CD8-positive, alpha-beta memory T cell (primary cell): ENCODE measurements at regions not wholly inside any gene's neighbourhood (a gene's known extent, or its start where the extent isn't known, plus 50 kb on each side); places are given as distances from the start of the nearest gene placed in this dataset.
A peak's percentile ranks its signal among the peaks of the same experiment; 100 is the strongest.

Source experiments
- CTCF ChIA-PET: fragments of 350-600 bp; sonication (Branson Sonifier 250); formaldehyde crosslinking; loops from one replicate; lab custom pipeline; 2021; ENCODE audit warnings: antibody characterized with exemption; lab: Charles Lee
- POLR2A ChIA-PET: fragments of 350-600 bp; sonication (Branson Sonifier 250); formaldehyde crosslinking; loops from one replicate; lab custom pipeline; 2021; ENCODE audit warnings: antibody characterized with exemption; lab: Charles Lee
- DNase-seq, 5 donors: peaks; one replicate each; pipeline versions ENCODE4 v3.0.0 to v3.0.0-alpha.2; 2020 to 2022; ENCODE audit warnings: mixed read lengths in 1 of 5
- H3K27ac ChIP-seq: one replicate; pipeline ENCODE4 v1.7.0; 2013; ENCODE audit warnings: low read depth, mild to moderate bottlenecking, low read length, moderate library complexity
- H3K27me3 ChIP-seq: 2 replicates; pipeline ENCODE4 v1.7.0; 2013; ENCODE audit warnings: low read length, mild to moderate bottlenecking; ENCODE audit not compliant: insufficient read depth, poor library complexity, severe bottlenecking
- H3K36me3 ChIP-seq: 2 replicates; pipeline ENCODE4 v1.7.0; 2013; ENCODE audit warnings: mild to moderate bottlenecking, low read length, moderate library complexity; ENCODE audit not compliant: insufficient read depth
- H3K4me1 ChIP-seq: 2 replicates; pipeline ENCODE4 v1.7.0; 2013; ENCODE audit warnings: mild to moderate bottlenecking, low read length, moderate library complexity; ENCODE audit not compliant: insufficient read depth
- H3K4me3 ChIP-seq: 2 replicates; pipeline ENCODE4 v1.7.0; 2013; ENCODE audit warnings: mild to moderate bottlenecking, low read length
- H3K9me3 ChIP-seq: 2 replicates; pipeline ENCODE4 v1.7.0; 2013; ENCODE audit warnings: mild to moderate bottlenecking, low read length
- H3K27ac Mint-ChIP-seq, 8 donors: one replicate each; pipeline ENCODE4 v1.8.0; 2020 to 2021; ENCODE audit warnings: mixed read lengths in 8 of 8, mild to moderate bottlenecking in 6 of 8, inconsistent platforms in 3 of 8, moderate library complexity in 3 of 8
- H3K27me3 Mint-ChIP-seq, 2 donors: one replicate each; pipeline ENCODE4 v1.8.0; 2020 to 2021; ENCODE audit warnings: mixed read lengths in 2 of 2, mild to moderate bottlenecking in 1 of 2, moderate library complexity in 1 of 2
- H3K36me3 Mint-ChIP-seq, 3 donors: one replicate each; pipeline ENCODE4 v1.8.0; 2020 to 2021; ENCODE audit warnings: mixed read lengths in 3 of 3, inconsistent platforms in 1 of 3, mild to moderate bottlenecking in 1 of 3
- H3K4me1 Mint-ChIP-seq, 3 donors: one replicate each; pipeline ENCODE4 v1.8.0; 2020 to 2021; ENCODE audit warnings: mixed read lengths in 3 of 3, inconsistent platforms in 1 of 3, mild to moderate bottlenecking in 1 of 3
- H3K4me3 Mint-ChIP-seq, 7 donors: one replicate each; pipeline ENCODE4 v1.8.0; 2020 to 2021; ENCODE audit warnings: mixed read lengths in 7 of 7, mild to moderate bottlenecking in 6 of 7, moderate library complexity in 4 of 7, inconsistent platforms in 2 of 7
- H3K9me3 Mint-ChIP-seq, 5 donors: one replicate each; pipeline ENCODE4 v1.8.0; 2020 to 2022; ENCODE audit warnings: mixed read lengths in 5 of 5, mild to moderate bottlenecking in 3 of 5, moderate library complexity in 2 of 5, inconsistent platforms in 1 of 5

GRCh38 chr2:8515864-8516533 is 165.9 kb upstream of the ID2 start:
- DNase-seq, result peak in 1 of 5 donors; percentile 15
- peak overlapping the region; percentile 1 for H3K27ac ChIP-seq

GRCh38 chr2:8517850-8518498 is 163.9 kb upstream of the ID2 start:
- peak overlapping the region in 5 of 8 donors; percentile 35 to 94 (median 80) for H3K27ac Mint-ChIP-seq
- CTCF ChIA-PET, result no interaction called here

More at GRCh38 chr2:8515864-8516533, 165.9 kb upstream of the ID2 start:
- H3K9me3 Mint-ChIP-seq, result peaks cover 0 to 14% (median 5%) of the 10 kb centered on the region in 5 donors
- H3K27me3 Mint-ChIP-seq, result no peaks in the 10 kb centered on the region
- H3K4me3 Mint-ChIP-seq, result peak overlapping the region in 6 of 7 donors; percentile 41 to 75 (median 56)
- H3K4me3 ChIP-seq, result no peak overlapping the region
- H3K27ac Mint-ChIP-seq, result peak overlapping the region; percentile 84 to 96 (median 90)
- CTCF ChIA-PET, result interaction anchor here (1.3 to 1.4 kb wide), 2 partner anchors 35 to 164 kb away, joined by 4 read pairs; no protein-coding TSS in a partner anchor
- no peaks in the 10 kb centered on the region for H3K36me3 ChIP-seq
- peaks cover 70% of the 10 kb centered on the region for H3K4me1 ChIP-seq
- peaks cover 76 to 86% (median 76%) of the 10 kb centered on the region in 3 donors for H3K4me1 Mint-ChIP-seq
- peaks cover 1 to 13% (median 5%) of the 10 kb centered on the region in 3 donors for H3K36me3 Mint-ChIP-seq
- H3K9me3 ChIP-seq, result peaks cover 8% of the 10 kb centered on the region
- no peaks in the 10 kb centered on the region for H3K27me3 ChIP-seq
- POLR2A ChIA-PET, result interaction anchor here (0.8 to 1.4 kb wide), 4 partner anchors 20 to 166 kb away, joined by 3 to 8 read pairs (median 3); partner anchors contain the start of gene ID2

GRCh38 chr2:8518979-8519668 is 162.7 kb upstream of the ID2 start:
- Histone ChIP-seq H3K27me3 (no peaks in the 10 kb centered on the region), H3K4me1 (peaks cover 82% of the 10 kb centered on the region), H3K4me3 (no peak overlapping the region), H3K36me3 (no peaks in the 10 kb centered on the region), H3K27ac (no peak overlapping the region), H3K9me3 (peaks cover 4% of the 10 kb centered on the region)
- Mint-ChIP-seq H3K36me3 (peaks cover 0 to 1% (median 0%) of the 10 kb centered on the region in 3 donors), H3K27ac (peak overlapping the region; percentile 70 to 94 (median 92)), H3K9me3 (peaks cover 0 to 6% (median 4%) of the 10 kb centered on the region in 5 donors), H3K4me1 (peaks cover 83 to 89% (median 84%) of the 10 kb centered on the region in 3 donors), H3K27me3 (no peaks in the 10 kb centered on the region), H3K4me3 (peak overlapping the region in 6 of 7 donors; percentile 8 to 63 (median 24))
- DNase-seq, result no peak
- ChIA-PET CTCF (interaction anchor here (1.2 to 1.7 kb wide), 2 partner anchors 9 to 25 kb away, joined by 4 to 6 read pairs; no protein-coding TSS in a partner anchor), POLR2A (no interaction called here)

More at GRCh38 chr2:8517850-8518498, 163.9 kb upstream of the ID2 start:
- Mint-ChIP-seq H3K4me3 (no peak overlapping the region), H3K27me3 (no peaks in the 10 kb centered on the region), H3K4me1 (peaks cover 79 to 88% (median 81%) of the 10 kb centered on the region in 3 donors), H3K9me3 (peaks cover 0 to 11% (median 5%) of the 10 kb centered on the region in 5 donors), H3K36me3 (peaks cover 1 to 7% (median 5%) of the 10 kb centered on the region in 3 donors)
- peaks cover 8% of the 10 kb centered on the region for H3K9me3 ChIP-seq
- DNase-seq, result no peak
- no peaks in the 10 kb centered on the region for H3K36me3 ChIP-seq
- no peaks in the 10 kb centered on the region for H3K27me3 ChIP-seq
- no peak overlapping the region for H3K27ac ChIP-seq
- POLR2A ChIA-PET, result interaction anchor here (0.9 kb wide), 1 partner anchor 19 kb away, joined by 3 read pairs; no protein-coding TSS in a partner anchor
- no peak overlapping the region for H3K4me3 ChIP-seq
- H3K4me1 ChIP-seq, result peaks cover 74% of the 10 kb centered on the region

GRCh38 chr2:8520791-8521344 is 161.0 kb upstream of the ID2 start:
- no peak for DNase-seq
- no peak overlapping the region for H3K4me3 ChIP-seq
- Mint-ChIP-seq H3K27me3 (no peaks in the 10 kb centered on the region), H3K4me3 (peak overlapping the region in 4 of 7 donors; percentile 14 to 61 (median 32)), H3K9me3 (no peaks in the 10 kb centered on the region), H3K4me1 (peaks cover 74 to 85% (median 76%) of the 10 kb centered on the region in 3 donors), H3K27ac (peak overlapping the region; percentile 70 to 97 (median 88)), H3K36me3 (peaks cover 0 to 1% (median 0%) of the 10 kb centered on the region in 3 donors)
- H3K4me1 ChIP-seq, result peaks cover 66% of the 10 kb centered on the region
- CTCF ChIA-PET, result interaction anchor here (0.9 to 1.8 kb wide), 2 partner anchors 14 to 24 kb away, joined by 3 to 6 read pairs; no protein-coding TSS in a partner anchor
- H3K27me3 ChIP-seq, result no peaks in the 10 kb centered on the region
- POLR2A ChIA-PET, result interaction anchor here (0.6 kb wide), 1 partner anchor 21 kb away, joined by 4 read pairs; no protein-coding TSS in a partner anchor
- no peak overlapping the region for H3K27ac ChIP-seq
- no peaks in the 10 kb centered on the region for H3K9me3 ChIP-seq
- H3K36me3 ChIP-seq, result no peaks in the 10 kb centered on the region

GRCh38 chr2:8522687-8523086 is 159.2 kb upstream of the ID2 start:
- H3K36me3 Mint-ChIP-seq, result no peaks in the 10 kb centered on the region
- DNase-seq, result peak in 1 of 5 donors; percentile 56
- CTCF ChIA-PET, result interaction anchor here (1.0 kb wide), 1 partner anchor 21 kb away, joined by 3 read pairs; no protein-coding TSS in a partner anchor
- Histone ChIP-seq H3K36me3 (no peaks in the 10 kb centered on the region), H3K4me3 (no peak overlapping the region), H3K27me3 (no peaks in the 10 kb centered on the region), H3K27ac (peak overlapping the region; percentile 8), H3K4me1 (peaks cover 56% of the 10 kb centered on the region), H3K9me3 (no peaks in the 10 kb centered on the region)
- H3K4me1 Mint-ChIP-seq, result peaks cover 70 to 78% (median 77%) of the 10 kb centered on the region in 3 donors
- no peaks in the 10 kb centered on the region for H3K9me3 Mint-ChIP-seq
- H3K27ac Mint-ChIP-seq, result peak overlapping the region; percentile 80 to 97 (median 88)
- H3K4me3 Mint-ChIP-seq, result peak overlapping the region in 6 of 7 donors; percentile 14 to 78 (median 72)
- POLR2A ChIA-PET, result interaction anchor here (0.6 to 1.3 kb wide), 2 partner anchors 15 to 50 kb away, joined by 3 read pairs; no protein-coding TSS in a partner anchor
- no peaks in the 10 kb centered on the region for H3K27me3 Mint-ChIP-seq

- POLR2A ChIA-PET, result no interaction called here
- Mint-ChIP-seq H3K4me3 (no peak overlapping the region), H3K4me1 (peaks cover 62 to 67% (median 66%) of the 10 kb centered on the region in 3 donors), H3K9me3 (no peaks in the 10 kb centered on the region), H3K36me3 (no peaks in the 10 kb centered on the region), H3K27ac (peak overlapping the region in 5 of 8 donors; percentile 23 to 97 (median 66)), H3K27me3 (peaks cover 0 to 2% of the 10 kb centered on the region in 2 donors)
- Histone ChIP-seq H3K27me3 (no peaks in the 10 kb centered on the region), H3K27ac (no peak overlapping the region), H3K4me1 (peaks cover 42% of the 10 kb centered on the region), H3K9me3 (no peaks in the 10 kb centered on the region), H3K4me3 (no peak overlapping the region), H3K36me3 (no peaks in the 10 kb centered on the region)
- CTCF ChIA-PET, result interaction anchor here (2.1 kb wide), 1 partner anchor 14 kb away, joined by 6 read pairs; no protein-coding TSS in a partner anchor
- DNase-seq, result no peak
Observed at GRCh38 chr2:8524388-8524787, 157.5 kb upstream of the ID2 start.

- peaks cover 0 to 2% of the 10 kb centered on the region in 2 donors for H3K27me3 Mint-ChIP-seq
- H3K4me3 Mint-ChIP-seq, result peak overlapping the region in 1 of 7 donors; percentile 26
- no peak overlapping the region for H3K27ac ChIP-seq
- peaks cover 59 to 62% (median 62%) of the 10 kb centered on the region in 3 donors for H3K4me1 Mint-ChIP-seq
- ChIA-PET POLR2A (no interaction called here), CTCF (interaction anchor here (1.7 to 2.1 kb wide), 2 partner anchors 14 to 36 kb away, joined by 5 to 6 read pairs; no protein-coding TSS in a partner anchor)
- no peaks in the 10 kb centered on the region for H3K36me3 ChIP-seq
- H3K36me3 Mint-ChIP-seq, result no peaks in the 10 kb centered on the region
- no peak overlapping the region for H3K4me3 ChIP-seq
- no peaks in the 10 kb centered on the region for H3K9me3 Mint-ChIP-seq
- no peak for DNase-seq
- peak overlapping the region in 4 of 8 donors; percentile 46 to 97 (median 73) for H3K27ac Mint-ChIP-seq
- H3K4me1 ChIP-seq, result peaks cover 38% of the 10 kb centered on the region
- no peaks in the 10 kb centered on the region for H3K9me3 ChIP-seq
- H3K27me3 ChIP-seq, result no peaks in the 10 kb centered on the region
Observed at GRCh38 chr2:8524823-8525222, 157.0 kb upstream of the ID2 start.
